ENCODE measurements at regions not wholly inside any gene's neighbourhood (a gene's known extent, or its start where the extent isn't known, plus 50 kb on each side); places are given as distances from the start of the nearest gene placed in this dataset.

GRCh38 chr13:53631511-53631910, 602.9 kb downstream of the OLFM4 start:
- no peaks in the 10 kb centered on the region for H3K27me3 ChIP-seq
- H3K4me1 ChIP-seq, result no peaks in the 10 kb centered on the region
- H3K9me3 ChIP-seq, result no peaks in the 10 kb centered on the region
- no peak overlapping the region for H3K4me3 ChIP-seq
- intact Hi-C loops (cut with DNase I; ENCODE audit: low total_unique reads), result no loop called here
- H3K36me3 ChIP-seq, result no peaks in the 10 kb centered on the region
- H3K27ac ChIP-seq, result no peak overlapping the region
- TF ChIP-seq, protein P1, sequence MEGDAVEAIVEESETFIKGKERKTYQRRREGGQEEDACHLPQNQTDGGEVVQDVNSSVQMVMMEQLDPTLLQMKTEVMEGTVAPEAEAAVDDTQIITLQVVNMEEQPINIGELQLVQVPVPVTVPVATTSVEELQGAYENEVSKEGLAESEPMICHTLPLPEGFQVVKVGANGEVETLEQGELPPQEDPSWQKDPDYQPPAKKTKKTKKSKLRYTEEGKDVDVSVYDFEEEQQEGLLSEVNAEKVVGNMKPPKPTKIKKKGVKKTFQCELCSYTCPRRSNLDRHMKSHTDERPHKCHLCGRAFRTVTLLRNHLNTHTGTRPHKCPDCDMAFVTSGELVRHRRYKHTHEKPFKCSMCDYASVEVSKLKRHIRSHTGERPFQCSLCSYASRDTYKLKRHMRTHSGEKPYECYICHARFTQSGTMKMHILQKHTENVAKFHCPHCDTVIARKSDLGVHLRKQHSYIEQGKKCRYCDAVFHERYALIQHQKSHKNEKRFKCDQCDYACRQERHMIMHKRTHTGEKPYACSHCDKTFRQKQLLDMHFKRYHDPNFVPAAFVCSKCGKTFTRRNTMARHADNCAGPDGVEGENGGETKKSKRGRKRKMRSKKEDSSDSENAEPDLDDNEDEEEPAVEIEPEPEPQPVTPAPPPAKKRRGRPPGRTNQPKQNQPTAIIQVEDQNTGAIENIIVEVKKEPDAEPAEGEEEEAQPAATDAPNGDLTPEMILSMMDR (IDR thresholded peaks at IDR 0.05), result no peak
- no peak for TF ChIP-seq POLR2A (IDR thresholded peaks at IDR 0.05)
- no peak for DNase-seq

DNA sequence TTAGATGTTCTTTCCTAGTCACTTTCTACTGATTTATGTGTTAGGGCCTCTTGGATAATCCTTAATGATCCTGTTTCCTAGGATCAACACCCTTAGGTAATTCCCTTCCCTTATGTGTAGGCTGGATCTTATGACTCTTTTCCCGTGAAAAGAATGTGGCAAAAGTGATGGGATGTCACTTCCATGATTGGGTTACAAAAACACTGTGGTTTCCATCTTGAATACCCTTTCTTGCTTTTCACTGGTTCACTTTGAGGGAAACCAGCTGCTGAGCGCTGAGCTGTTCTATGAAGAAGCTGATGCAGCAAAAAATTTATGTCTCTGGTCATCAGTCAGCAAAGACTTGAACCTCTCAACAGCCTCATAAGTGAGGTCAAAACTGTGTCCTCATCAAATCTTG, 609.4 kb downstream of the OLFM4 start:
- H3K27ac ChIP-seq, result no peak overlapping the region
- TF ChIP-seq, protein P1 (IDR thresholded peaks at IDR 0.05), result no peak
- no peak for TF ChIP-seq POLR2A (IDR thresholded peaks at IDR 0.05)
- H3K4me3 ChIP-seq, result no peak overlapping the region
- no peaks in the 10 kb centered on the region for H3K27me3 ChIP-seq
- intact Hi-C loops (cut with DNase I; ENCODE audit: low total_unique reads), result no loop called here
- no peaks in the 10 kb centered on the region for H3K4me1 ChIP-seq
- no peaks in the 10 kb centered on the region for H3K36me3 ChIP-seq
- DNase-seq, result no peak
- no peaks in the 10 kb centered on the region for H3K9me3 ChIP-seq

DNA sequence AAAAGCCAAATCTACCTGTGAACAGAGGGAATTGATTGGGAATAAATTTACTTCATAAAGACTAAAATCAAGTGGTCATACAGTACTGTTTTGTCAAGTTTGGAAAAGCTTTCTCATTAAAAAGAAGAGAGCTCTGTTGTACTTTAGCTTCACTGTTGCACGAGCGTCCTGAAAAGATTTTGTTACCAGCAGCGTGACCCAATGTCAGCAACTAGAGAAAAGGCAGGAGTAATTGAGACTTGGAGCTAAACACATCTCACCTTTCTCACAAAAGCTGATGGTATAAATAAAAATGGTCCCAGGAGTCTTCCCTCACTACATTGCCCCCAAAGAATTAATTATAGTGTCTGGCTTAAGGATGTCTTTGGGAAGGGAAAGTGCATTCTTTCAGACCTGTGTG, 613.7 kb downstream of the OLFM4 start:
- intact Hi-C loops (cut with DNase I; ENCODE audit: low total_unique reads), result no loop called here
- no peak for TF ChIP-seq POLR2A (IDR thresholded peaks at IDR 0.05)
- TF ChIP-seq, protein P1 (IDR thresholded peaks at IDR 0.05), result no peak
- Histone ChIP-seq H3K27ac (no peak overlapping the region), H3K9me3 (no peaks in the 10 kb centered on the region), H3K27me3 (no peaks in the 10 kb centered on the region), H3K36me3 (no peaks in the 10 kb centered on the region), H3K4me3 (no peak overlapping the region), H3K4me1 (no peaks in the 10 kb centered on the region)
- DNase-seq, result no peak

DNA sequence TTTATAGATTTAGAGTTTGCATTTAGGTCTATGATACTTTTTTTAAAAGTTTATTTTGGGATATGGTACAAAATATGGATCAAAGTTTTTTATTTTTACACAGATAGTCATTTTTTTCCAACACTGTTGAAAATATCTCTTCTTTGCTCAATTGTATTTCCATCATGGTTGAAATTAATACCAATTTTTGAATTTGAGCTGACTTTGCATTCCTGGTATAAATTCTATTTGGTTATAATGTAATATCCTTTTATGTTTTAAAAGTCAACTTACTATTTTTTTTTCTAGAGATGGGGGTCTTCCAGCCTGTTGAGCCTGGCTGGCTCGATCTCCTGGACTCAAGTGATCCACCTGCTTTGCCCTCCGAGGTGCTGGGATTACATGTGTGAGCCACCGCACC, 620.1 kb downstream of the OLFM4 start:
- intact Hi-C loops (cut with DNase I; ENCODE audit: low total_unique reads), result no loop called here
- Histone ChIP-seq H3K4me3 (no peak overlapping the region), H3K4me1 (no peaks in the 10 kb centered on the region), H3K27me3 (no peaks in the 10 kb centered on the region), H3K27ac (no peak overlapping the region), H3K36me3 (no peaks in the 10 kb centered on the region), H3K9me3 (no peaks in the 10 kb centered on the region)
- DNase-seq, result no peak
- TF ChIP-seq POLR2A (IDR thresholded peaks at IDR 0.05), result no peak
- TF ChIP-seq, protein P1 (IDR thresholded peaks at IDR 0.05), result no peak

- no peaks in the 10 kb centered on the region for H3K27me3 ChIP-seq
- H3K9me3 ChIP-seq, result no peaks in the 10 kb centered on the region
- no peak overlapping the region for H3K27ac ChIP-seq
- intact Hi-C loops (cut with DNase I; ENCODE audit: low total_unique reads), result no loop called here
- H3K36me3 ChIP-seq, result no peaks in the 10 kb centered on the region
- no peak overlapping the region for H3K4me3 ChIP-seq
- DNase-seq, result no peak
- no peaks in the 10 kb centered on the region for H3K4me1 ChIP-seq
- TF ChIP-seq, protein P1 (IDR thresholded peaks at IDR 0.05), result no peak
- no peak for TF ChIP-seq POLR2A (IDR thresholded peaks at IDR 0.05)
Measured at GRCh38 chr13:53672005-53672404, 643.4 kb downstream of the OLFM4 start.

Measured in uterus (tissue), 3 donors.